ENCODE measurements at regions not wholly inside any gene's neighbourhood (a gene's known extent, or its start where the extent isn't known, plus 50 kb on each side); places are given as distances from the start of the nearest gene placed in this dataset.

DNA sequence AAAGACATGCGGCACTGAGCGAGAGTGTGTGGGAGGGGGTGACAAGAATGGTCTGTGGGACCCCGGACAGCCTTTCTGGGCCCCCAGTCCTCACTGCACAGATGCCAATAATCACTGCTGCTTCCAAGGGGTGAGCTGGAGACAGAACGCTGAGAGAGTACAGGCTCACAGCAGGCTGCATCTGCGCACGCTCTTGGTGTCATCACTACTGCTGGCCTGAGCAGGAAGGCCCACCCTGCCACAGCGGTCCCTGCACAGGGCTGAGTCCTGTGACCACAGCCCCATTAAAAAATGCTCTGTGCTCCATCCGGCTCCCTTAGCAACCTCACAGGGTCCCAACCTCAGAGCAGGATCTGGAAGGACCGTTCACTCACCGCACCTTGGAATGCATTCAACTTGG is 205.5 kb upstream of the NSMCE3 start:
- no peaks in the 10 kb centered on the region for H3K23me2 ChIP-seq (ENCODE audit: low read depth, low read length)
- no peaks in the 10 kb centered on the region for H3K79me2 ChIP-seq (ENCODE audit: control insufficient read depth in 1 of 2, insufficient read depth in 2 of 2, low read length in 2 of 2)
- no peaks in the 10 kb centered on the region for H3K9me3 ChIP-seq (ENCODE audit: insufficient read depth in 2 of 2, low read depth in 1 of 2, low read length in 1 of 2)
- WGBS, 2 experiments (ENCODE audit: extremely low coverage in 1 of 2, insufficient coverage in 1 of 2, insufficient read length in 1 of 2, insufficient replicate concordance in 2 of 2, low coverage in 1 of 2, low lambda C conversion rate in 2 of 2, missing lambda C conversion rate in 1 of 2) = 91% methylated on average over 10 of the region's 10 CpGs; no CpG with 5 or more reads in 1 of the 2 experiments
- ChIA-PET CTCF (ENCODE audit: partially characterized antibody) (no interaction called here), POLR2A (ENCODE audit: partially characterized antibody) (no interaction called here)
- no peak overlapping the region for H2AFZ ChIP-seq (ENCODE audit: low read length)
- H3K27ac ChIP-seq (ENCODE audit: low read depth, low read length) = no peak overlapping the region
- DNase-seq (ENCODE audit: low read depth in 1 of 2, low spot score in 2 of 2) = no peak
- H3K9ac ChIP-seq (replicated peaks in 1 of 4; ENCODE audit: extremely low read depth in 1 of 4, low read depth in 3 of 4, low read length in 3 of 4) = no peak overlapping the region
- H3K4me1 ChIP-seq (replicated peaks in 1 of 4; ENCODE audit: control insufficient read depth in 3 of 4, insufficient read depth in 4 of 4, low read length in 3 of 4) = peaks cover 0 to 9% (median under 1%) of the 10 kb centered on the region in 4 experiments; a peak in 6 of 7 replicates
- no peak overlapping the region for H3K18ac ChIP-seq (ENCODE audit: extremely low read depth, low read length)
- H3K14ac ChIP-seq (ENCODE audit: insufficient read length) = no peak overlapping the region
- FAIRE-seq = no peak
- peaks cover 2% of the 10 kb centered on the region; the same call in 1 of the 2 replicates for H3K79me1 ChIP-seq (ENCODE audit: low read depth, low read length)
- peaks cover 0 to 2% of the 10 kb centered on the region in 2 experiments for H4K20me1 ChIP-seq (replicated peaks in 1 of 2; ENCODE audit: control insufficient read depth in 1 of 2, insufficient read depth in 2 of 2, low read length in 2 of 2)
- H4K91ac ChIP-seq (replicated peaks; ENCODE audit: insufficient read length, low read length) = no peak overlapping the region
- H2BK12ac ChIP-seq (ENCODE audit: low read depth, low read length) = no peak overlapping the region
- no peak overlapping the region for H2BK120ac ChIP-seq (replicated peaks; ENCODE audit: low read depth, low read length)
- TF ChIP-seq KDM5A (IDR thresholded peaks at IDR 0.05; ENCODE audit: low read length) = no peak
- TF ChIP-seq CHD1 (IDR thresholded peaks at IDR 0.05; ENCODE audit: low read depth, low read length) = no peak
- no peak for TF ChIP-seq SRF (IDR thresholded peaks at IDR 0.05; ENCODE audit: low read depth, low read length)
- TF ChIP-seq CTBP2 (IDR thresholded peaks at IDR 0.05; ENCODE audit: borderline replicate concordance, insufficient read depth, insufficient read length, low read length) = no peak
- no peak for TF ChIP-seq ASH2L (IDR thresholded peaks at IDR 0.05; ENCODE audit: low read length)
- TF ChIP-seq HDAC2 (IDR thresholded peaks at IDR 0.05; ENCODE audit: borderline replicate concordance in 1 of 2, low read depth in 2 of 2, low read length in 2 of 2) = no peak
- TF ChIP-seq, protein P1, sequence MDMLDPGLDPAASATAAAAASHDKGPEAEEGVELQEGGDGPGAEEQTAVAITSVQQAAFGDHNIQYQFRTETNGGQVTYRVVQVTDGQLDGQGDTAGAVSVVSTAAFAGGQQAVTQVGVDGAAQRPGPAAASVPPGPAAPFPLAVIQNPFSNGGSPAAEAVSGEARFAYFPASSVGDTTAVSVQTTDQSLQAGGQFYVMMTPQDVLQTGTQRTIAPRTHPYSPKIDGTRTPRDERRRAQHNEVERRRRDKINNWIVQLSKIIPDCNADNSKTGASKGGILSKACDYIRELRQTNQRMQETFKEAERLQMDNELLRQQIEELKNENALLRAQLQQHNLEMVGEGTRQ (IDR thresholded peaks at IDR 0.05; ENCODE audit: low read length) = no peak
- TF ChIP-seq POLR2AphosphoS5 (IDR thresholded peaks at IDR 0.05; ENCODE audit: low read depth, low read length) = no peak
- no peak overlapping the region for H3K4ac ChIP-seq (replicated peaks; ENCODE audit: insufficient read length, low read depth, low read length)
- H2BK5ac ChIP-seq (ENCODE audit: low read depth, low read length) = no peak overlapping the region
- no peak overlapping the region for H3K23ac ChIP-seq (ENCODE audit: insufficient read length)
- no peak overlapping the region for H2BK15ac ChIP-seq (ENCODE audit: low read length)
- no peak overlapping the region for H2AK5ac ChIP-seq (ENCODE audit: low read depth, low read length)
- no peak overlapping the region for H3K56ac ChIP-seq (replicated peaks; ENCODE audit: insufficient read length, low read depth, low read length)
- H4K8ac ChIP-seq (ENCODE audit: extremely low read depth, insufficient read depth, low read length) = no peak overlapping the region
- no peaks in the 10 kb centered on the region for H3K36me3 ChIP-seq (ENCODE audit: control insufficient read depth in 2 of 4, insufficient read depth in 4 of 4, low read length in 3 of 4)
- no peaks in the 10 kb centered on the region for H3K27me3 ChIP-seq (replicated peaks in 1 of 4; ENCODE audit: control insufficient read depth in 3 of 4, extremely low read depth in 1 of 4, insufficient read depth in 3 of 4, low read length in 3 of 4)
- H2BK20ac ChIP-seq (ENCODE audit: low read length) = no peak overlapping the region
- no peak overlapping the region for H3K4me2 ChIP-seq (ENCODE audit: insufficient read depth in 1 of 2, low read depth in 2 of 2, low read length in 2 of 2)
- no peak overlapping the region for H3K4me3 ChIP-seq (ENCODE audit: extremely low read depth in 1 of 4, insufficient read depth in 2 of 4, low read depth in 3 of 4, low read length in 4 of 4)
- H4K5ac ChIP-seq (ENCODE audit: insufficient read length, low read depth, low read length) = no peak overlapping the region

Data from H1 (cell line).